Tibial nerve (tissue), 4 donors: ENCODE measurements at regions not wholly inside any gene's neighbourhood (a gene's known extent, or its start where the extent isn't known, plus 50 kb on each side); places are given as distances from the start of the nearest gene placed in this dataset.

Experiments
- DNase-seq, 2 donors: peaks; one replicate each; pipeline ENCODE4 v3.0.0-alpha.2; 2019; ENCODE audit warnings: low spot score in 2 of 2
- H3K27ac ChIP-seq, 4 donors: fragments of 200-600 bp; sonication (generic) in 3 of 4; one replicate each; pipeline ENCODE4 v1.5.1; 2017 to 2019; ENCODE audit warnings: mild to moderate bottlenecking in 1 of 4
- H3K27me3 ChIP-seq, 2 donors: fragments of 200-600 bp; sonication (generic) in 1 of 2; one replicate each; pipeline versions ENCODE4 v1.5.1 to v1.6.0; 2017 to 2019
- H3K36me3 ChIP-seq, 3 donors: fragments of 200-600 bp; sonication (generic); one replicate each; pipeline ENCODE4 v1.5.1; 2018 to 2019
- H3K4me1 ChIP-seq, 4 donors: fragments of 200-600 bp; sonication (generic) in 3 of 4; one replicate each; pipeline ENCODE4 v1.5.1; 2017 to 2019
- H3K4me3 ChIP-seq, 4 donors: fragments of 200-600 bp; sonication (generic) in 3 of 4; one replicate each; pipeline ENCODE4 v1.5.1; 2017 to 2019; ENCODE audit warnings: mild to moderate bottlenecking in 1 of 4, moderate library complexity in 1 of 4
- H3K9me3 ChIP-seq, 4 donors: fragments of 200-600 bp; sonication (generic) in 3 of 4; one replicate each; pipeline ENCODE4 v1.5.1; 2017 to 2019
- EP300 ChIP-seq, 2 donors: sonication (generic); formaldehyde crosslinking; IDR thresholded peaks; one replicate each; pipeline ENCODE4 v1.6.1; 2017; ENCODE audit warnings: antibody characterized with exemption in 2 of 2, mild to moderate bottlenecking in 1 of 2
- POLR2A ChIP-seq, 2 donors: fragments of 450-650 bp; IDR thresholded peaks; one replicate each; pipeline ENCODE4 v1.6.1; 2017; ENCODE audit warnings: antibody characterized with exemption in 2 of 2, mild to moderate bottlenecking in 2 of 2, moderate library complexity in 2 of 2
- WGBS, 2 donors: methylation state at CpG; one replicate each; pipeline ENCODE4 v1.1.5; 2018; 5-methylcytosine and 5-hydroxymethylcytosine counted together
- TF ChIP-seq, protein P1 (sequence below), 5 experiments: fragments of 200-600 bp in 3 of 5; fragments of 450-650 bp in 2 of 5; sonication (generic) in 3 of 5; IDR thresholded peaks; one replicate each; pipeline ENCODE4 v1.5.1; 2016 to 2019; ENCODE audit warnings: antibody characterized with exemption in 5 of 5, mild to moderate bottlenecking in 3 of 5, moderate library complexity in 2 of 5

- DNase-seq: no peak
- H3K4me1 ChIP-seq: no peaks in the 10 kb centered on the region
- WGBS, 2 donors: 89 to 95% methylated on average over 3 of the region's 3 CpGs
- no peak overlapping the region for H3K27ac ChIP-seq
- no peak overlapping the region for H3K4me3 ChIP-seq
- H3K27me3 ChIP-seq: no peaks in the 10 kb centered on the region
- H3K9me3 ChIP-seq: peaks cover 0 to 10% (median 0%) of the 10 kb centered on the region in 4 donors
- no peak for TF ChIP-seq EP300 (IDR thresholded peaks at IDR 0.05)
- TF ChIP-seq, protein P1, sequence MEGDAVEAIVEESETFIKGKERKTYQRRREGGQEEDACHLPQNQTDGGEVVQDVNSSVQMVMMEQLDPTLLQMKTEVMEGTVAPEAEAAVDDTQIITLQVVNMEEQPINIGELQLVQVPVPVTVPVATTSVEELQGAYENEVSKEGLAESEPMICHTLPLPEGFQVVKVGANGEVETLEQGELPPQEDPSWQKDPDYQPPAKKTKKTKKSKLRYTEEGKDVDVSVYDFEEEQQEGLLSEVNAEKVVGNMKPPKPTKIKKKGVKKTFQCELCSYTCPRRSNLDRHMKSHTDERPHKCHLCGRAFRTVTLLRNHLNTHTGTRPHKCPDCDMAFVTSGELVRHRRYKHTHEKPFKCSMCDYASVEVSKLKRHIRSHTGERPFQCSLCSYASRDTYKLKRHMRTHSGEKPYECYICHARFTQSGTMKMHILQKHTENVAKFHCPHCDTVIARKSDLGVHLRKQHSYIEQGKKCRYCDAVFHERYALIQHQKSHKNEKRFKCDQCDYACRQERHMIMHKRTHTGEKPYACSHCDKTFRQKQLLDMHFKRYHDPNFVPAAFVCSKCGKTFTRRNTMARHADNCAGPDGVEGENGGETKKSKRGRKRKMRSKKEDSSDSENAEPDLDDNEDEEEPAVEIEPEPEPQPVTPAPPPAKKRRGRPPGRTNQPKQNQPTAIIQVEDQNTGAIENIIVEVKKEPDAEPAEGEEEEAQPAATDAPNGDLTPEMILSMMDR (IDR thresholded peaks at IDR 0.05): no peak
- TF ChIP-seq POLR2A (IDR thresholded peaks at IDR 0.05): no peak
- H3K36me3 ChIP-seq: no peaks in the 10 kb centered on the region
These were observed 381.4 kb upstream of the ZP4 start for GRCh38 chr1:238272145-238272544.

- no peaks in the 10 kb centered on the region for H3K4me1 ChIP-seq
- no peak overlapping the region for H3K4me3 ChIP-seq
- H3K27me3 ChIP-seq: no peaks in the 10 kb centered on the region
- TF ChIP-seq, protein P1 (IDR thresholded peaks at IDR 0.05): no peak
- TF ChIP-seq POLR2A (IDR thresholded peaks at IDR 0.05): no peak
- no peak for TF ChIP-seq EP300 (IDR thresholded peaks at IDR 0.05)
- no peak overlapping the region for H3K27ac ChIP-seq
- no peak for DNase-seq
- no peaks in the 10 kb centered on the region for H3K9me3 ChIP-seq
- no peaks in the 10 kb centered on the region for H3K36me3 ChIP-seq
- 57 to 64% methylated on average over 1 of the region's 1 CpG for WGBS, 2 donors
These were observed 375.1 kb upstream of the ZP4 start for GRCh38 chr1:238265866-238266265.

DNA sequence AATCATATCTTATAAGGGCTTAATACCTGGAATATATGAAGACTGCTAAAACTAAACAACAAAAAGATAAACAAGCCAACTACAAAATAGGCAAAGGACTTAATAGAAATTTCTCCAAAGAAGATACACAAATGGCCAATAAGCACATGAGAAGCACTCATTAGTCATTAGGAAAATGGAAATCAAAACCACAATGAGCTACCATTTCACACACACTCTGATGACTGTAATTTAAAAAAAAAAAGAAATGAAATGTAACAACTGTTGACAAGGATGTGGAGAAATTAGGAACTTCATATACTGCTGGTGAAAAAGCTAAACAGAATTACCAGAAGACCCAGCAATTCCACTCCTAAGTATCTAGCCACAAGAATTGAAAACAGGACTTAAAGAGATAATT lies 374.2 kb upstream of the ZP4 start:
- no peak overlapping the region for H3K4me3 ChIP-seq
- no peaks in the 10 kb centered on the region for H3K9me3 ChIP-seq
- H3K27ac ChIP-seq: no peak overlapping the region
- TF ChIP-seq EP300 (IDR thresholded peaks at IDR 0.05) (no peak), POLR2A (IDR thresholded peaks at IDR 0.05) (no peak)
- TF ChIP-seq, protein P1 (IDR thresholded peaks at IDR 0.05): no peak
- no peaks in the 10 kb centered on the region for H3K27me3 ChIP-seq
- no peaks in the 10 kb centered on the region for H3K36me3 ChIP-seq
- DNase-seq: no peak
- no peaks in the 10 kb centered on the region for H3K4me1 ChIP-seq

GRCh38 chr1:238258510-238258909 lies 367.8 kb upstream of the ZP4 start:
- H3K4me1 ChIP-seq: no peaks in the 10 kb centered on the region
- TF ChIP-seq EP300 (IDR thresholded peaks at IDR 0.05): no peak
- TF ChIP-seq, protein P1 (IDR thresholded peaks at IDR 0.05): no peak
- no peak for TF ChIP-seq POLR2A (IDR thresholded peaks at IDR 0.05)
- H3K4me3 ChIP-seq: no peak overlapping the region
- H3K9me3 ChIP-seq: no peaks in the 10 kb centered on the region
- H3K36me3 ChIP-seq: no peaks in the 10 kb centered on the region
- no peak overlapping the region for H3K27ac ChIP-seq
- H3K27me3 ChIP-seq: no peaks in the 10 kb centered on the region
- no peak for DNase-seq

GRCh38 chr1:238257018-238257621 lies 366.4 kb upstream of the ZP4 start:
- Histone ChIP-seq H3K27me3 (no peaks in the 10 kb centered on the region), H3K4me3 (no peak overlapping the region), H3K27ac (no peak overlapping the region), H3K36me3 (no peaks in the 10 kb centered on the region), H3K9me3 (no peaks in the 10 kb centered on the region), H3K4me1 (no peaks in the 10 kb centered on the region)
- WGBS, 2 donors: 78 to 83% methylated on average over 7 of the region's 7 CpGs
- DNase-seq: no peak
- no peak for TF ChIP-seq POLR2A (IDR thresholded peaks at IDR 0.05)
- TF ChIP-seq, protein P1 (IDR thresholded peaks at IDR 0.05): no peak
- no peak for TF ChIP-seq EP300 (IDR thresholded peaks at IDR 0.05)
